Panc1 (cell line): ENCODE measurements at regions not wholly inside any gene's neighbourhood (a gene's known extent, or its start where the extent isn't known, plus 50 kb on each side); places are given as distances from the start of the nearest gene placed in this dataset.

Source experiments
- ATAC-seq: fragments of 200-7000 bp; cut with Tn5 transposase; 2 replicates; pipeline ENCODE4 v1.9.1; 2020; ENCODE audit warnings: mild to moderate bottlenecking, moderate library complexity
- BruUV-seq: library from RNA; stranded (reverse); fragments of 400-500 nt; replicated peaks from 2 replicates; lab custom pipeline; 2021; lab: Mats Ljungman, UMichigan
- CTCF ChIA-PET: fragments of 300-600 bp; sonication (Branson Sonifier 250); formaldehyde crosslinking; loops from one replicate; lab custom pipeline; 2022; ENCODE audit warnings: antibody characterized with exemption; lab: Charles Lee
- POLR2A ChIA-PET: fragments of 300-600 bp; sonication (Branson Sonifier 250); formaldehyde crosslinking; loops from one replicate; lab custom pipeline; 2022; ENCODE audit warnings: antibody characterized with exemption; lab: Charles Lee
- DNase-seq: peaks from one replicate; pipeline ENCODE4 v3.0.0-alpha.2; 2010; ENCODE audit warnings: low read depth, low spot score
- H3K27ac ChIP-seq: 2 replicates; pipeline ENCODE4 v1.5.1; 2011; ENCODE audit warnings: mild to moderate bottlenecking, low read length, inconsistent platforms
- H3K27me3 ChIP-seq: fragments of 200-500 bp; sonication (Bioruptor generic); 2 replicates; pipeline ENCODE4 v1.6.0; 2014; ENCODE audit warnings: low read length, inconsistent platforms; ENCODE audit not compliant: control insufficient read depth, insufficient read depth
- H3K36me3 ChIP-seq: fragments of 200-500 bp; sonication (Bioruptor generic); 2 replicates; pipeline ENCODE4 v1.5.1; 2014; ENCODE audit warnings: inconsistent platforms, mild to moderate bottlenecking, low read length, moderate library complexity; ENCODE audit not compliant: control insufficient read depth, insufficient read depth
- H3K4me1 ChIP-seq: 2 replicates; pipeline ENCODE4 v1.5.1; 2011; ENCODE audit warnings: inconsistent platforms, mild to moderate bottlenecking, low read length, moderate library complexity; ENCODE audit not compliant: control insufficient read depth, insufficient read depth
- H3K4me3 ChIP-seq, 2 experiments: 2 replicates each; pipeline ENCODE4 v1.5.1; 2011 to 2012; ENCODE audit warnings: low read depth in 2 of 2, low read length in 2 of 2, mild to moderate bottlenecking in 2 of 2, inconsistent platforms in 1 of 2, moderate library complexity in 1 of 2
- H3K9me3 ChIP-seq: fragments of 200-500 bp; sonication (Bioruptor generic); 2 replicates; pipeline ENCODE4 v1.5.1; 2014; ENCODE audit warnings: low read depth, mild to moderate bottlenecking, inconsistent platforms, low read length, moderate library complexity; ENCODE audit not compliant: control insufficient read depth, insufficient read depth
- POLR2AphosphoS5 ChIP-seq: IDR thresholded peaks from 2 replicates; pipeline ENCODE4 v1.6.1; 2012; ENCODE audit warnings: mild to moderate bottlenecking, low read depth, low read length, moderate library complexity
- SIN3A ChIP-seq: IDR thresholded peaks from 2 replicates; pipeline ENCODE4 v1.6.1; 2012; ENCODE audit warnings: low read depth, mild to moderate bottlenecking, low read length, moderate library complexity, borderline replicate concordance; ENCODE audit not compliant: insufficient read depth
- TCF7L2 ChIP-seq: IDR thresholded peaks from 2 replicates; pipeline ENCODE4 v1.6.1; 2011; ENCODE audit warnings: mild to moderate bottlenecking, low read depth, low read length, inconsistent platforms
- in situ Hi-C: cut with HindIII; loops from 2 replicates; pipeline ENCODE4 v1.10.0; 2016; ENCODE audit warnings: low sequenced_read_pairs, low pct_unique_long_range_greater_than_20kb
- intact Hi-C: fragments of 100-400 bp; cut with micrococcal nuclease; formaldehyde crosslinking; loops from one replicate; pipeline ENCODE4 v1.10.0; 2022; ENCODE audit not compliant: unreplicated experiment
- TF ChIP-seq, protein P1 (sequence below), 2 experiments: IDR thresholded peaks; 2 replicates each; pipeline ENCODE4 v1.6.1; 2011 to 2012; ENCODE audit warnings: low read depth in 2 of 2, control low read depth in 1 of 2, low read length in 1 of 2, mild to moderate bottlenecking in 1 of 2, moderate library complexity in 1 of 2; ENCODE audit not compliant: insufficient read depth in 1 of 2
- TF ChIP-seq, protein P2 (sequence below): fragments of 450-650 bp; IDR thresholded peaks from 2 replicates; pipeline ENCODE4 v1.5.1; 2017; ENCODE audit warnings: mild to moderate bottlenecking

DNA sequence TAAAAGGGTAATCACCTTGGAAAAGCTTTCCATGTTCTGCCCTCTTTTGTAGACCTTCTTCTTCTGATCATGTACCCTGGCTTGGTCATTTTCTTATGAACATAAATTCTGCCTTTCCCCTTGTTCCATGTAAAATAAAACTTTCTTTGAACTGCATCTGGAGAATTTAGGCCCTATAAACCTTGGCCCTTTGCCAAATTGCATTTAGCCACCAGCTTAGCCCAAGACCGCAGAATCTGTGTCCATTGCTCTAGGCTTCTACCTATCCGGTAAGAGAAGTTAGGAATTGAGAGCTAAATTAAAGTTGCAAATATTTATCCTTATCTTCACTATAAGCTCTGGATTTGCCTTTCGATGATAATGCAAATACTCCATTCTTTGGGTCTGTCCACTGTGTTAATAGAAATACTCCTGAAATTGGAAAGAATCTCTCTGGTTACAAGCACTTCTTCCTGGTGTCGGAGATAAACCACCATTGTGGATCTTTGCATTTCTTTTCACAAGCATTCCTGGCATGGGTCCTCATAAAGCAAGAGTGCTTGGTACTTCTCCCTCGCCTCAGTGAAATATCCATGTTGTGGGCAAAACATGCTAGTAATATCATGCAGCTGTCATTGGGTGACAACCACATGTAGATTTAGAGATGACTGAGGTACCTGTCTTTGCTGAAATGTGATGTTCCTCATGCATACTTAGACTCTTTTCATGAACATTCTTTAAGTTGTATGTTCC is 698.0 kb upstream of the WWC1 start:
- Histone ChIP-seq H3K4me3 (no peak overlapping the region), H3K27ac (no peak overlapping the region), H3K4me1 (no peaks in the 10 kb centered on the region), H3K27me3 (no peaks in the 10 kb centered on the region), H3K36me3 (no peaks in the 10 kb centered on the region), H3K9me3 (no peaks in the 10 kb centered on the region)
- POLR2A ChIA-PET, result no interaction called here
- DNase-seq, result no peak
- in situ Hi-C loops (no loop called here), intact Hi-C loops (no loop called here)
- ATAC-seq, result no peak
- CTCF ChIA-PET, result no interaction called here
- TF ChIP-seq, protein P1, sequence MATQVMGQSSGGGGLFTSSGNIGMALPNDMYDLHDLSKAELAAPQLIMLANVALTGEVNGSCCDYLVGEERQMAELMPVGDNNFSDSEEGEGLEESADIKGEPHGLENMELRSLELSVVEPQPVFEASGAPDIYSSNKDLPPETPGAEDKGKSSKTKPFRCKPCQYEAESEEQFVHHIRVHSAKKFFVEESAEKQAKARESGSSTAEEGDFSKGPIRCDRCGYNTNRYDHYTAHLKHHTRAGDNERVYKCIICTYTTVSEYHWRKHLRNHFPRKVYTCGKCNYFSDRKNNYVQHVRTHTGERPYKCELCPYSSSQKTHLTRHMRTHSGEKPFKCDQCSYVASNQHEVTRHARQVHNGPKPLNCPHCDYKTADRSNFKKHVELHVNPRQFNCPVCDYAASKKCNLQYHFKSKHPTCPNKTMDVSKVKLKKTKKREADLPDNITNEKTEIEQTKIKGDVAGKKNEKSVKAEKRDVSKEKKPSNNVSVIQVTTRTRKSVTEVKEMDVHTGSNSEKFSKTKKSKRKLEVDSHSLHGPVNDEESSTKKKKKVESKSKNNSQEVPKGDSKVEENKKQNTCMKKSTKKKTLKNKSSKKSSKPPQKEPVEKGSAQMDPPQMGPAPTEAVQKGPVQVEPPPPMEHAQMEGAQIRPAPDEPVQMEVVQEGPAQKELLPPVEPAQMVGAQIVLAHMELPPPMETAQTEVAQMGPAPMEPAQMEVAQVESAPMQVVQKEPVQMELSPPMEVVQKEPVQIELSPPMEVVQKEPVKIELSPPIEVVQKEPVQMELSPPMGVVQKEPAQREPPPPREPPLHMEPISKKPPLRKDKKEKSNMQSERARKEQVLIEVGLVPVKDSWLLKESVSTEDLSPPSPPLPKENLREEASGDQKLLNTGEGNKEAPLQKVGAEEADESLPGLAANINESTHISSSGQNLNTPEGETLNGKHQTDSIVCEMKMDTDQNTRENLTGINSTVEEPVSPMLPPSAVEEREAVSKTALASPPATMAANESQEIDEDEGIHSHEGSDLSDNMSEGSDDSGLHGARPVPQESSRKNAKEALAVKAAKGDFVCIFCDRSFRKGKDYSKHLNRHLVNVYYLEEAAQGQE (IDR thresholded peaks at IDR 0.05; ENCODE audit: insufficient read depth in 1 of 2, low read depth in 2 of 2, low read length in 1 of 2), result no peak
- no peak for TF ChIP-seq POLR2AphosphoS5
- TF ChIP-seq SIN3A, result no peak
- TF ChIP-seq, protein P2, sequence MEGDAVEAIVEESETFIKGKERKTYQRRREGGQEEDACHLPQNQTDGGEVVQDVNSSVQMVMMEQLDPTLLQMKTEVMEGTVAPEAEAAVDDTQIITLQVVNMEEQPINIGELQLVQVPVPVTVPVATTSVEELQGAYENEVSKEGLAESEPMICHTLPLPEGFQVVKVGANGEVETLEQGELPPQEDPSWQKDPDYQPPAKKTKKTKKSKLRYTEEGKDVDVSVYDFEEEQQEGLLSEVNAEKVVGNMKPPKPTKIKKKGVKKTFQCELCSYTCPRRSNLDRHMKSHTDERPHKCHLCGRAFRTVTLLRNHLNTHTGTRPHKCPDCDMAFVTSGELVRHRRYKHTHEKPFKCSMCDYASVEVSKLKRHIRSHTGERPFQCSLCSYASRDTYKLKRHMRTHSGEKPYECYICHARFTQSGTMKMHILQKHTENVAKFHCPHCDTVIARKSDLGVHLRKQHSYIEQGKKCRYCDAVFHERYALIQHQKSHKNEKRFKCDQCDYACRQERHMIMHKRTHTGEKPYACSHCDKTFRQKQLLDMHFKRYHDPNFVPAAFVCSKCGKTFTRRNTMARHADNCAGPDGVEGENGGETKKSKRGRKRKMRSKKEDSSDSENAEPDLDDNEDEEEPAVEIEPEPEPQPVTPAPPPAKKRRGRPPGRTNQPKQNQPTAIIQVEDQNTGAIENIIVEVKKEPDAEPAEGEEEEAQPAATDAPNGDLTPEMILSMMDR, result no peak
- TF ChIP-seq TCF7L2, result no peak
- no TSS peak for BruUV-seq

DNA sequence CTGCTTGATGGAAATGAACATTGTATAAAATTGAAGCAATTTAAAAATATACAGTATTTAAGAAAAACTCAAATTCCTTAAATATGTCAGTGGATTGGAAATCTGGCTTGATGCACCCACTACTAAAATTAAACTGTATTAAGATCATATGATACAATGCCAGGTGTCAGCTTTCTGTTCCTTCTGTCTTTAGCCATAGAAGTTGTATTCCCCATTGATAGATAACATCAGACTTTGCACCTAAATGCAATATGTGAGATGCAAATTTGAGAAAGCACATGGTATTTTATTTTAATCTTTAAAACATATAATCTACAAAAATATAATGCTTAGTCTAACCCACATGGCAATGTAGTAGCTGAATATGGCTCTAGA is 697.4 kb upstream of the WWC1 start:
- BruUV-seq, result no TSS peak
- ATAC-seq, result no peak
- Histone ChIP-seq H3K36me3 (no peaks in the 10 kb centered on the region), H3K4me1 (no peaks in the 10 kb centered on the region), H3K9me3 (no peaks in the 10 kb centered on the region), H3K27ac (no peak overlapping the region), H3K4me3 (no peak overlapping the region), H3K27me3 (no peaks in the 10 kb centered on the region)
- TF ChIP-seq SIN3A (no peak), POLR2AphosphoS5 (no peak), TCF7L2 (no peak)
- TF ChIP-seq, protein P1 (IDR thresholded peaks at IDR 0.05; ENCODE audit: insufficient read depth in 1 of 2, low read depth in 2 of 2, low read length in 1 of 2), result no peak
- TF ChIP-seq, protein P2, result no peak
- ChIA-PET CTCF (no interaction called here), POLR2A (no interaction called here)
- DNase-seq, result no peak
- intact Hi-C loops (no loop called here), in situ Hi-C loops (no loop called here)
